C4-2B (cell line): ENCODE measurements at regions not wholly inside any gene's neighbourhood (a gene's known extent, or its start where the extent isn't known, plus 50 kb on each side); places are given as distances from the start of the nearest gene placed in this dataset.
"Not testable (repeated sequence)": the region's sequence is repeated elsewhere in the genome, so short reads cannot be mapped to it uniquely, and the experiment has no call there.

Source experiments
- H3K27ac ChIP-seq: fragments of 450-650 bp; 2 replicates; pipeline ENCODE4 v1.5.1; 2017
- CTCF ChIP-seq: fragments of 450-650 bp; conservative IDR thresholded peaks from 2 replicates; pipeline ENCODE4 v1.5.1; 2017; ENCODE audit warnings: mild to moderate bottlenecking
- ZFX ChIP-seq: fragments of 450-650 bp; IDR thresholded peaks from 2 replicates; pipeline ENCODE4 v1.6.1; 2017

GRCh38 chr15:26032162-26032846 is 169.2 kb upstream of the ATP10A start:
- H3K27ac ChIP-seq: no peak overlapping the region
- no peak for TF ChIP-seq ZFX
- TF ChIP-seq CTCF: no peak

GRCh38 chr15:26029586-26029985 is 166.5 kb upstream of the ATP10A start:
- not testable (repeated sequence) for H3K27ac ChIP-seq

- no peak for TF ChIP-seq CTCF
- no peak for TF ChIP-seq ZFX
- no peak overlapping the region for H3K27ac ChIP-seq
These were observed 166.0 kb upstream of the ATP10A start for GRCh38 chr15:26029146-26029545.

GRCh38 chr15:26028086-26028740 is 165.1 kb upstream of the ATP10A start:
- no peak for TF ChIP-seq CTCF
- no peak overlapping the region for H3K27ac ChIP-seq

GRCh38 chr15:26026671-26027070 is 163.5 kb upstream of the ATP10A start:
- not testable (repeated sequence) for H3K27ac ChIP-seq

GRCh38 chr15:26024241-26024640 is 161.1 kb upstream of the ATP10A start:
- TF ChIP-seq ZFX (no peak), CTCF (no peak)
- H3K27ac ChIP-seq: no peak overlapping the region

- no peak for TF ChIP-seq ZFX
- TF ChIP-seq CTCF: no peak
These were observed 160.6 kb upstream of the ATP10A start for GRCh38 chr15:26023691-26024090.

GRCh38 chr15:26023231-26023630 is 160.1 kb upstream of the ATP10A start:
- no peak overlapping the region for H3K27ac ChIP-seq
- TF ChIP-seq CTCF (no peak), ZFX (no peak)

More at GRCh38 chr15:26023691-26024090, 160.6 kb upstream of the ATP10A start:
- no peak overlapping the region for H3K27ac ChIP-seq
